Parathyroid adenoma (tissue), 2 donors: ENCODE measurements at regions not wholly inside any gene's neighbourhood (a gene's known extent, or its start where the extent isn't known, plus 50 kb on each side); places are given as distances from the start of the nearest gene placed in this dataset.

Source experiments
- H2AFZ ChIP-seq: fragments of 300-600 bp; sonication (generic); one replicate; pipeline ENCODE4 v1.7.0; 2017; ENCODE audit warnings: antibody characterized with exemption, mild to moderate bottlenecking
- H3K27ac ChIP-seq: fragments of 300-600 bp; sonication (generic); one replicate; pipeline ENCODE4 v1.7.0; 2017
- H3K27me3 ChIP-seq: fragments of 300-600 bp; sonication (generic); one replicate; pipeline ENCODE4 v1.7.0; 2017; ENCODE audit warnings: low read length; ENCODE audit not compliant: control insufficient read depth, insufficient read depth
- H3K36me3 ChIP-seq: fragments of 300-600 bp; sonication (generic); one replicate; pipeline ENCODE4 v1.7.0; 2017; ENCODE audit warnings: low read length; ENCODE audit not compliant: control insufficient read depth, insufficient read depth
- H3K4me1 ChIP-seq: fragments of 300-600 bp; sonication (generic); one replicate; pipeline ENCODE4 v1.7.0; 2017; ENCODE audit warnings: control low read depth
- H3K4me2 ChIP-seq: fragments of 300-600 bp; sonication (generic); one replicate; pipeline ENCODE4 v1.7.0; 2017; ENCODE audit warnings: low read length
- H3K4me3 ChIP-seq: fragments of 300-600 bp; sonication (generic); one replicate; pipeline ENCODE4 v1.7.0; 2017; ENCODE audit warnings: low read depth, low read length
- H3K79me2 ChIP-seq: fragments of 300-600 bp; sonication (generic); one replicate; pipeline ENCODE4 v1.7.0; 2017; ENCODE audit warnings: control low read depth
- H3K9ac ChIP-seq: fragments of 300-600 bp; sonication (generic); one replicate; pipeline ENCODE4 v1.7.0; 2017; ENCODE audit warnings: mild to moderate bottlenecking
- H3K9me3 ChIP-seq: fragments of 300-600 bp; sonication (generic); one replicate; pipeline ENCODE4 v1.7.0; 2017; ENCODE audit warnings: low read length; ENCODE audit not compliant: control insufficient read depth
- TF ChIP-seq, protein P1 (sequence below): fragments of 300-600 bp; sonication (generic); IDR thresholded peaks from one replicate; pipeline ENCODE4 v1.7.0; 2017; ENCODE audit warnings: antibody characterized with exemption, mild to moderate bottlenecking
- donor health status: primary hyperparathyroidism.

DNA sequence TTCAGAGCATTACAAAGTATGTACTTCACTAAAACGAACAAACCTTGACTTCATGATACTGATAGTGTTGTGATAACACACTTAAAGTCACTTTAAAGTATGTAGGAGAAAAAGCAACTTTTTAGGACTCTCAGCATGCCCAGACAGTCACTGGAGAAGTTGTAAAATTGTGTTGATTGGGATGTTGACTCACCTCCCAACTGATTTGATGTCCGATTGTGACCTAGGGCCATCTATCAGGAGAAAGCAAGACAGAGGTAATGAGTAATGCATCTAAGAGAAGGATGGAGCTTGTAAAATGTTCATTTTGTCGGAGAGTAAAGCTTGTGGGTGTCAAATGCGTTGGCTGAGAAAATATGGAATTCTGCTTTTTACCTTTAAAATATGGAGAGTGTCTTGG, 135.4 kb upstream of the SEMA3D start:
- Histone ChIP-seq H3K27ac (no peak overlapping the region), H2AFZ (no peak overlapping the region), H3K36me3 (no peaks in the 10 kb centered on the region), H3K9me3 (no peaks in the 10 kb centered on the region), H3K27me3 (no peaks in the 10 kb centered on the region), H3K4me3 (no peak overlapping the region), H3K4me2 (no peak overlapping the region), H3K79me2 (no peaks in the 10 kb centered on the region), H3K4me1 (no peaks in the 10 kb centered on the region), H3K9ac (no peak overlapping the region)
- TF ChIP-seq, protein P1, sequence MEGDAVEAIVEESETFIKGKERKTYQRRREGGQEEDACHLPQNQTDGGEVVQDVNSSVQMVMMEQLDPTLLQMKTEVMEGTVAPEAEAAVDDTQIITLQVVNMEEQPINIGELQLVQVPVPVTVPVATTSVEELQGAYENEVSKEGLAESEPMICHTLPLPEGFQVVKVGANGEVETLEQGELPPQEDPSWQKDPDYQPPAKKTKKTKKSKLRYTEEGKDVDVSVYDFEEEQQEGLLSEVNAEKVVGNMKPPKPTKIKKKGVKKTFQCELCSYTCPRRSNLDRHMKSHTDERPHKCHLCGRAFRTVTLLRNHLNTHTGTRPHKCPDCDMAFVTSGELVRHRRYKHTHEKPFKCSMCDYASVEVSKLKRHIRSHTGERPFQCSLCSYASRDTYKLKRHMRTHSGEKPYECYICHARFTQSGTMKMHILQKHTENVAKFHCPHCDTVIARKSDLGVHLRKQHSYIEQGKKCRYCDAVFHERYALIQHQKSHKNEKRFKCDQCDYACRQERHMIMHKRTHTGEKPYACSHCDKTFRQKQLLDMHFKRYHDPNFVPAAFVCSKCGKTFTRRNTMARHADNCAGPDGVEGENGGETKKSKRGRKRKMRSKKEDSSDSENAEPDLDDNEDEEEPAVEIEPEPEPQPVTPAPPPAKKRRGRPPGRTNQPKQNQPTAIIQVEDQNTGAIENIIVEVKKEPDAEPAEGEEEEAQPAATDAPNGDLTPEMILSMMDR: no peak

DNA sequence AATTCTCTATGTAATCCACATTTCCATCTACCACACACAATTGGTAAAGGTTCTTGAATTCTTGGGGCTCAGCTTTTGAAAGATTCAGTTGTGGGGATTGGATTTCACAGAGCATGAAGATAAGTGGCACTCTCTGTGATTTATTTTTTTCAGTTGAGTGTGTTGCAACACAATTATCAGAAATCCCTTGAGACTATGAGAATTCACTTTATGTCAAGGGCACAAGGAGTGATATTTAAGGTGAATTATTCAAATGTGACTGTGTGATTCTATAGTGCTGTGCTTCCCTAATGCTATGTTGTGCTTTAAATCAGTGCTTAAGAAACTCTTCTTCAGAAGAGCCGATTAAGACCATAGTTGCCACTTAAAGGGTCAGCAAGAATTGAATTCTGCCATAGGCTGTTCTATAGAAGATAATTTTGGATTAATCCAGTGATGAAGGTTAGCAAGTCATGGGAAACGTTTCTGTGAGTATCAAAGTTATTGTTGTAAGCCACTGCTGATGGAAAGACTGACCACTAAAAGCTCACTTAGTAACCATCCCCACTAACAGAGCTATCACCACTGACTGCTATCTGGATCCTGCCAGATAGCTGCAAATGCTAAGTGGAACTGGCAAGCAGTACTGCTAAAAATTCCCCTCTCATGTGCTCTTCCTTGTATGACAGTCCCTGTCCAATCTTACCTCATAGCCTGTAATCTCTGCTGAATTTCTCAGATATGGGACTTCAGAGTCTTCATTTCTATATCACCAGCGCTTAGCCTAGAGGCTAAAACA, 134.0 kb upstream of the SEMA3D start:
- Histone ChIP-seq H3K4me3 (no peak overlapping the region), H3K9ac (no peak overlapping the region), H3K36me3 (no peaks in the 10 kb centered on the region), H3K27me3 (no peaks in the 10 kb centered on the region), H3K27ac (no peak overlapping the region), H3K4me2 (no peak overlapping the region), H3K79me2 (no peaks in the 10 kb centered on the region), H3K4me1 (no peaks in the 10 kb centered on the region), H2AFZ (no peak overlapping the region), H3K9me3 (no peaks in the 10 kb centered on the region)
- TF ChIP-seq, protein P1: no peak

DNA sequence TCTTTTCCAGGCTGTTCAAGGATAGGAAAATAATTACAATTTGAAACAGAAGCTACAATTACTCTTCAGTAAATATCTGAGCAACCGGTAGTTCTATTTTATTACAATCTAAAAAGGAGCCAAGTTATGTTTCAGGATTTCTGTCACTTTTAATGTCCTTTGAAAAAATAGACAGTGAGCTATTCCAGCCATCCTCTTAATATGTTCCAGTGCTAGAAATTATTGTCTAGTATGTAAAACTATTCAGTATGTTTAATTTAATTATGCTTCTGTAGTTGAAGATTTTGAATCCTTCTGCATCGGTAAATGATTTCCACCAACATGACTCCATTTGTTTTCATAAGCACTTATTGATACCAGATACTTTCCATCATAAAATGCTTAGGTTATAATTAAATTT, 129.6 kb upstream of the SEMA3D start:
- H3K4me1 ChIP-seq: no peaks in the 10 kb centered on the region
- H3K9ac ChIP-seq: no peak overlapping the region
- H3K36me3 ChIP-seq: no peaks in the 10 kb centered on the region
- no peak overlapping the region for H3K4me3 ChIP-seq
- TF ChIP-seq, protein P1: no peak
- no peaks in the 10 kb centered on the region for H3K9me3 ChIP-seq
- H3K4me2 ChIP-seq: no peak overlapping the region
- H2AFZ ChIP-seq: no peak overlapping the region
- H3K27ac ChIP-seq: no peak overlapping the region
- H3K27me3 ChIP-seq: no peaks in the 10 kb centered on the region
- no peaks in the 10 kb centered on the region for H3K79me2 ChIP-seq

DNA sequence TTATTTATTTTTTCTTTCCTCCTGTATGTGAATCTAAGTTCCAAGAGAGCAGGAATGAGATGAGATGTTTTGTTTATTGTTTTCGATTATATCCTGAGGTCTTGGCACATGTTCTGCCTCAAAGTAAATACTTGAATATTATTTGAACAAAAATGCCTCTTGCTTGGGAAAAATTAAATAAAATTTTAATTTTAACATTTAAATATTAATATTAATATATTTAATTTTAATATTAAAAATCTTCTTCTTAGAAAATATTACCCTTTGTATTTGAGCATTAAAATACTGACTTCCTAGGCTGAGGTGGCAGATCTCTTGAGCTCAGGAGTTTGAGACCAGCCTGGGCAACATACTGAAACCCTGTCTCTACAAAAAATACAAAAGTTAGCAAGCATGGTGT, 123.4 kb upstream of the SEMA3D start:
- no peak overlapping the region for H3K27ac ChIP-seq
- no peaks in the 10 kb centered on the region for H3K4me1 ChIP-seq
- no peaks in the 10 kb centered on the region for H3K36me3 ChIP-seq
- no peaks in the 10 kb centered on the region for H3K9me3 ChIP-seq
- H2AFZ ChIP-seq: no peak overlapping the region
- H3K79me2 ChIP-seq: no peaks in the 10 kb centered on the region
- no peak overlapping the region for H3K4me2 ChIP-seq
- TF ChIP-seq, protein P1: no peak
- H3K27me3 ChIP-seq: no peaks in the 10 kb centered on the region
- no peak overlapping the region for H3K4me3 ChIP-seq
- no peak overlapping the region for H3K9ac ChIP-seq

DNA sequence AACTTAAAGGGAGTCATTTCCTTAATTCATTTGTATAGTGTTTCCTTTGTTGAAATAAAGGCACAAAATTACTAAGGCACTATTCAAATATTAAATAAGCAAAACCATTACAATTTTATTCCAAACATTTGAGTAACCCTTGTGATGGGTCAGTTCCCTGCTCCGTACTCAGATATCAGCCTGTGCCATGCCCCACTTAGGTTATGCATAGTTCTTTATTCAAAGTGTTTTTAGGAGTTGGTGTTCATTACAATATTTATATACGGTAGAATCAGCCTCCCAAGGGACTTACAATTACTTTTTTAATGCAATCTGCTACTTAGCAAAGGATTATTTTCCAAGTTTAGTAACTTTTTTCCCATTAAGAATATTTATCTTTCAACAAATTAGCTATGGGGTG, 119.3 kb upstream of the SEMA3D start:
- Histone ChIP-seq H3K4me2 (no peak overlapping the region), H2AFZ (no peak overlapping the region), H3K9ac (no peak overlapping the region), H3K27ac (no peak overlapping the region), H3K9me3 (no peaks in the 10 kb centered on the region), H3K4me3 (no peak overlapping the region), H3K4me1 (no peaks in the 10 kb centered on the region), H3K79me2 (no peaks in the 10 kb centered on the region), H3K27me3 (no peaks in the 10 kb centered on the region), H3K36me3 (no peaks in the 10 kb centered on the region)
- TF ChIP-seq, protein P1: no peak
